ENCODE measurements at regions not wholly inside any gene's neighbourhood (a gene's known extent, or its start where the extent isn't known, plus 50 kb on each side); places are given as distances from the start of the nearest gene placed in this dataset.

- H3K9ac ChIP-seq (ENCODE audit: control insufficient read depth, insufficient read depth, low read length) = no peak overlapping the region
- H3K9me3 ChIP-seq (replicated peaks; ENCODE audit: control insufficient read depth, insufficient read depth, low read length) = no peaks in the 10 kb centered on the region
- intact Hi-C loops (cut with micrococcal nuclease; ENCODE audit: unreplicated experiment) = no loop called here
- no peaks in the 10 kb centered on the region for H3K4me1 ChIP-seq (ENCODE audit: control insufficient read depth, insufficient read depth, low read length)
- H3K27ac ChIP-seq (ENCODE audit: control insufficient read depth, insufficient read depth) = no peak overlapping the region
- RAD21 ChIA-PET (ENCODE audit: unreplicated experiment) = no interaction called here
- CTCF ChIA-PET = interaction anchor here (1.2 kb wide), 1 partner anchor 11 kb away, joined by 4 read pairs; no protein-coding TSS in a partner anchor
- TF ChIP-seq HDAC6 (IDR thresholded peaks at IDR 0.05; ENCODE audit: unreplicated experiment) (no peak), ZBTB11 (CRISPR knock-in tag; IDR thresholded peaks at IDR 0.05) (no peak), CREB1 (IDR thresholded peaks at IDR 0.05; ENCODE audit: low read depth) (no peak), MEF2A (IDR thresholded peaks at IDR 0.05; ENCODE audit: insufficient read depth, low read depth, low read length) (no peak), EP300 (IDR thresholded peaks at IDR 0.05; ENCODE audit: borderline replicate concordance in 1 of 2, control insufficient read depth in 1 of 2, low read depth in 2 of 2, low read length in 2 of 2) (no peak), TBL1XR1 (IDR thresholded peaks at IDR 0.05; ENCODE audit: low read depth, low read length) (no peak), PKNOX1 (IDR thresholded peaks at IDR 0.05) (no peak), SUPT20H (IDR thresholded peaks at IDR 0.05; ENCODE audit: borderline replicate concordance, control insufficient read depth, low read depth, low read length) (no peak), NKRF (conservative IDR thresholded peaks at IDR 0.05) (no peak), BCLAF1 (IDR thresholded peaks at IDR 0.05) (no peak)
- POLR2A ChIA-PET = no interaction called here
- H4K20me1 ChIP-seq (ENCODE audit: control insufficient read depth, insufficient read depth) = no peaks in the 10 kb centered on the region
- in situ Hi-C loops (cut with MboI) = no loop called here
- H3K36me3 ChIP-seq (ENCODE audit: control insufficient read depth in 2 of 2, insufficient read depth in 2 of 2, low read length in 1 of 2) = no peaks in the 10 kb centered on the region
- DNase-seq (ENCODE audit: low read depth, low spot score) = no peak
- FAIRE-seq = no peak
- ATAC-seq = no peak
- 44% methylated on average over 8 of the region's 8 CpGs for WGBS (ENCODE audit: insufficient coverage, insufficient replicate concordance, low lambda C conversion rate, missing lambda C conversion rate)
- no peaks in the 10 kb centered on the region for H3K79me2 ChIP-seq (ENCODE audit: control insufficient read depth, insufficient read depth, low read length)
- no peak overlapping the region for H2AFZ ChIP-seq (ENCODE audit: control insufficient read depth, low read depth, low read length)
- H3K4me2 ChIP-seq (ENCODE audit: control insufficient read depth, insufficient read depth) = no peak overlapping the region
- SMC1A ChIA-PET (ENCODE audit: uncharacterized antibody, unreplicated experiment) = no interaction called here
- H3K27me3 ChIP-seq (replicated peaks in 1 of 2; ENCODE audit: control insufficient read depth in 2 of 2, insufficient read depth in 2 of 2, low read length in 1 of 2) = no peaks in the 10 kb centered on the region
- BruUV-seq (replicated peaks) = no TSS peak
- H3K4me3 ChIP-seq = no peak overlapping the region
These were observed 270.3 kb upstream of the CHD6 start for GRCh38 chr20:41888434-41888833.
